Muscle layer of duodenum (tissue), 2 donors: ENCODE measurements at regions not wholly inside any gene's neighbourhood (a gene's known extent, or its start where the extent isn't known, plus 50 kb on each side); places are given as distances from the start of the nearest gene placed in this dataset.

ENCODE experiments used
- H3K27ac ChIP-seq: one replicate; pipeline ENCODE4 v1.7.0; 2013; ENCODE audit warnings: mild to moderate bottlenecking, low read length
- H3K27me3 ChIP-seq: one replicate; pipeline ENCODE4 v1.7.0; 2013; ENCODE audit warnings: low read depth, mild to moderate bottlenecking, control low read depth, low read length
- H3K36me3 ChIP-seq, 2 donors: one replicate each; pipeline ENCODE4 v1.7.0; 2013; ENCODE audit warnings: low read length in 2 of 2, control low read depth in 1 of 2, mild to moderate bottlenecking in 1 of 2; ENCODE audit not compliant: insufficient read depth in 2 of 2, control insufficient read depth in 1 of 2
- H3K4me1 ChIP-seq, 2 donors: one replicate each; pipeline ENCODE4 v1.7.0; 2013; ENCODE audit warnings: low read length in 2 of 2, mild to moderate bottlenecking in 2 of 2, control low read depth in 1 of 2, moderate library complexity in 1 of 2; ENCODE audit not compliant: insufficient read depth in 2 of 2, control insufficient read depth in 1 of 2
- H3K4me3 ChIP-seq, 2 donors: one replicate each; pipeline ENCODE4 v1.7.0; 2013; ENCODE audit warnings: low read length in 2 of 2, low read depth in 1 of 2, mild to moderate bottlenecking in 1 of 2
- H3K9me3 ChIP-seq, 2 donors: one replicate each; pipeline ENCODE4 v1.7.0; 2013; ENCODE audit warnings: low read length in 2 of 2, control low read depth in 1 of 2, mild to moderate bottlenecking in 1 of 2; ENCODE audit not compliant: control insufficient read depth in 1 of 2
- donor health status: healthy.

GRCh38 chr15:47929138-47929803, 191.5 kb upstream of the SLC24A5 start:
- Histone ChIP-seq H3K4me3 (no peak overlapping the region), H3K36me3 (no peaks in the 10 kb centered on the region), H3K27ac (no peak overlapping the region), H3K27me3 (no peaks in the 10 kb centered on the region), H3K4me1 (no peaks in the 10 kb centered on the region), H3K9me3 (no peaks in the 10 kb centered on the region)

- H3K27me3 ChIP-seq: no peaks in the 10 kb centered on the region
- no peaks in the 10 kb centered on the region for H3K4me1 ChIP-seq
- no peaks in the 10 kb centered on the region for H3K9me3 ChIP-seq
- H3K36me3 ChIP-seq: no peaks in the 10 kb centered on the region
- no peak overlapping the region for H3K4me3 ChIP-seq
- no peak overlapping the region for H3K27ac ChIP-seq
Measured at GRCh38 chr15:47932261-47932660, 188.5 kb upstream of the SLC24A5 start.

- Histone ChIP-seq H3K36me3 (no peaks in the 10 kb centered on the region), H3K4me1 (no peaks in the 10 kb centered on the region), H3K9me3 (no peaks in the 10 kb centered on the region), H3K27me3 (no peaks in the 10 kb centered on the region), H3K27ac (no peak overlapping the region), H3K4me3 (no peak overlapping the region)
Measured at GRCh38 chr15:47932951-47933641, 187.7 kb upstream of the SLC24A5 start.

GRCh38 chr15:47933865-47934264, 186.9 kb upstream of the SLC24A5 start:
- Histone ChIP-seq H3K36me3 (no peaks in the 10 kb centered on the region), H3K27me3 (no peaks in the 10 kb centered on the region), H3K9me3 (no peaks in the 10 kb centered on the region), H3K4me1 (no peaks in the 10 kb centered on the region), H3K4me3 (no peak overlapping the region), H3K27ac (no peak overlapping the region)

- no peaks in the 10 kb centered on the region for H3K36me3 ChIP-seq
- no peak overlapping the region for H3K4me3 ChIP-seq
- no peaks in the 10 kb centered on the region for H3K9me3 ChIP-seq
- no peak overlapping the region for H3K27ac ChIP-seq
- H3K27me3 ChIP-seq: no peaks in the 10 kb centered on the region
- H3K4me1 ChIP-seq: no peaks in the 10 kb centered on the region
Measured at GRCh38 chr15:47934342-47934741, 186.4 kb upstream of the SLC24A5 start.

GRCh38 chr15:47937834-47938233, 183.0 kb upstream of the SLC24A5 start:
- no peak overlapping the region for H3K4me3 ChIP-seq
- no peaks in the 10 kb centered on the region for H3K27me3 ChIP-seq
- H3K36me3 ChIP-seq: no peaks in the 10 kb centered on the region
- H3K27ac ChIP-seq: no peak overlapping the region
- H3K9me3 ChIP-seq: no peaks in the 10 kb centered on the region
- no peaks in the 10 kb centered on the region for H3K4me1 ChIP-seq

GRCh38 chr15:47944637-47945288, 176.0 kb upstream of the SLC24A5 start:
- no peaks in the 10 kb centered on the region for H3K9me3 ChIP-seq
- H3K4me3 ChIP-seq: no peak overlapping the region
- H3K4me1 ChIP-seq: no peaks in the 10 kb centered on the region
- H3K36me3 ChIP-seq: no peaks in the 10 kb centered on the region
- no peaks in the 10 kb centered on the region for H3K27me3 ChIP-seq
- H3K27ac ChIP-seq: no peak overlapping the region

- no peaks in the 10 kb centered on the region for H3K9me3 ChIP-seq
- no peaks in the 10 kb centered on the region for H3K36me3 ChIP-seq
- H3K27ac ChIP-seq: no peak overlapping the region
- no peaks in the 10 kb centered on the region for H3K4me1 ChIP-seq
- H3K27me3 ChIP-seq: no peaks in the 10 kb centered on the region
- H3K4me3 ChIP-seq: no peak overlapping the region
Measured at GRCh38 chr15:47945872-47946650, 174.7 kb upstream of the SLC24A5 start.

GRCh38 chr15:47949815-47950214, 171.0 kb upstream of the SLC24A5 start:
- Histone ChIP-seq H3K27ac (no peak overlapping the region), H3K36me3 (no peaks in the 10 kb centered on the region), H3K4me1 (no peaks in the 10 kb centered on the region), H3K9me3 (no peaks in the 10 kb centered on the region), H3K27me3 (no peaks in the 10 kb centered on the region), H3K4me3 (no peak overlapping the region)

- Histone ChIP-seq H3K27ac (no peak overlapping the region), H3K9me3 (no peaks in the 10 kb centered on the region), H3K36me3 (no peaks in the 10 kb centered on the region), H3K4me3 (no peak overlapping the region), H3K27me3 (no peaks in the 10 kb centered on the region), H3K4me1 (no peaks in the 10 kb centered on the region)
Measured at GRCh38 chr15:47950447-47950846, 170.3 kb upstream of the SLC24A5 start.

GRCh38 chr15:47951781-47952180, 169.0 kb upstream of the SLC24A5 start:
- H3K36me3 ChIP-seq: no peaks in the 10 kb centered on the region
- no peaks in the 10 kb centered on the region for H3K4me1 ChIP-seq
- no peak overlapping the region for H3K4me3 ChIP-seq
- H3K9me3 ChIP-seq: no peaks in the 10 kb centered on the region
- H3K27me3 ChIP-seq: no peaks in the 10 kb centered on the region
- no peak overlapping the region for H3K27ac ChIP-seq
